CD14-positive monocyte (primary cell): ENCODE measurements at regions not wholly inside any gene's neighbourhood (a gene's known extent, or its start where the extent isn't known, plus 50 kb on each side); places are given as distances from the start of the nearest gene placed in this dataset.

ENCODE experiments used
- DNase-seq, 3 donors: peaks; one replicate each; pipeline ENCODE4 v3.0.0-alpha.2; 2011 to 2022
- H2AFZ ChIP-seq: 2 replicates; pipeline ENCODE4 v1.6.0; 2012; ENCODE audit warnings: mild to moderate bottlenecking, low read depth, low read length, inconsistent platforms; ENCODE audit not compliant: insufficient read depth, poor library complexity, severe bottlenecking
- H3K27ac ChIP-seq, 2 donors: 1 replicate in 1 of 2; 2 replicates in 1 of 2; pipeline ENCODE4 v1.5.1; 2012 to 2013; ENCODE audit warnings: low read length in 2 of 2, control low read depth in 1 of 2, inconsistent platforms in 1 of 2, low read depth in 1 of 2, mild to moderate bottlenecking in 1 of 2
- H3K27me3 ChIP-seq, 2 donors: one replicate each; pipeline versions ENCODE4 v1.6.0 to v1.6.1; 2011 to 2013; ENCODE audit warnings: low read length in 2 of 2; ENCODE audit not compliant: control insufficient read depth in 2 of 2, insufficient read depth in 2 of 2
- H3K36me3 ChIP-seq, 2 donors: replicated peaks in 1 of 2; 1 replicate in 1 of 2; 2 replicates in 1 of 2; pipeline versions ENCODE4 v1.5.1 to v1.6.1; 2012 to 2013; ENCODE audit warnings: low read length in 2 of 2, control low read depth in 1 of 2, inconsistent platforms in 1 of 2, mild to moderate bottlenecking in 1 of 2; ENCODE audit not compliant: insufficient read depth in 2 of 2, control insufficient read depth in 1 of 2
- H3K4me1 ChIP-seq, 2 donors: 1 replicate in 1 of 2; 2 replicates in 1 of 2; pipeline versions ENCODE4 v1.5.1 to v1.6.1; 2012 to 2013; ENCODE audit warnings: low read length in 2 of 2, control low read depth in 1 of 2, inconsistent platforms in 1 of 2, mild to moderate bottlenecking in 1 of 2, moderate library complexity in 1 of 2; ENCODE audit not compliant: insufficient read depth in 2 of 2, control insufficient read depth in 1 of 2
- H3K4me2 ChIP-seq: replicated peaks from 2 replicates; pipeline ENCODE3; 2012; ENCODE audit warnings: low read length, moderate library complexity, mild to moderate bottlenecking; ENCODE audit not compliant: poor library complexity, severe bottlenecking; ENCODE audit errors: extremely low read depth
- H3K4me3 ChIP-seq, 3 experiments: fragments of 200-600 bp in 1 of 3; sonication (generic) in 1 of 3; replicated peaks in 1 of 3; 1 replicate in 2 of 3; 2 replicates in 1 of 3; pipeline ENCODE4 v1.5.1; 2011 to 2013; ENCODE audit warnings: low read length in 3 of 3, mild to moderate bottlenecking in 3 of 3, control low read depth in 2 of 3, low read depth in 2 of 3, inconsistent platforms in 1 of 3, moderate library complexity in 1 of 3
- H3K79me2 ChIP-seq: 2 replicates; pipeline ENCODE4 v1.6.0; 2012; ENCODE audit warnings: mild to moderate bottlenecking, control low read depth, inconsistent platforms, low read length, moderate library complexity; ENCODE audit not compliant: insufficient read depth
- H3K9ac ChIP-seq: 2 replicates; pipeline ENCODE4 v1.6.0; 2017; ENCODE audit warnings: low read length, mild to moderate bottlenecking; ENCODE audit not compliant: insufficient read depth, poor library complexity, severe bottlenecking
- H3K9me3 ChIP-seq, 2 donors: replicated peaks in 1 of 2; 1 replicate in 1 of 2; 2 replicates in 1 of 2; pipeline versions ENCODE4 v1.5.1 to v1.6.1; 2012 to 2013; ENCODE audit warnings: low read length in 2 of 2, control low read depth in 1 of 2; ENCODE audit not compliant: control insufficient read depth in 1 of 2, insufficient read depth in 1 of 2
- H4K20me1 ChIP-seq: 2 replicates; pipeline ENCODE4 v1.6.0; 2012; ENCODE audit warnings: mild to moderate bottlenecking, low read length, control low read depth, moderate library complexity; ENCODE audit not compliant: insufficient read depth
- H3K27ac Mint-ChIP-seq, 7 donors: one replicate each; pipeline ENCODE4 v1.8.0; 2020; ENCODE audit warnings: mild to moderate bottlenecking in 7 of 7, mixed read lengths in 7 of 7, moderate library complexity in 6 of 7, inconsistent platforms in 2 of 7
- H3K27me3 Mint-ChIP-seq, 3 donors: one replicate each; pipeline ENCODE4 v1.8.0; 2021 to 2022; ENCODE audit warnings: low read depth in 3 of 3, mild to moderate bottlenecking in 3 of 3, mixed read lengths in 3 of 3, moderate library complexity in 3 of 3, inconsistent platforms in 1 of 3
- H3K36me3 Mint-ChIP-seq, 2 donors: one replicate each; pipeline ENCODE4 v1.8.0; 2020; ENCODE audit warnings: mixed read lengths in 2 of 2, inconsistent platforms in 1 of 2, mild to moderate bottlenecking in 1 of 2
- H3K4me1 Mint-ChIP-seq: one replicate; pipeline ENCODE4 v1.8.0; 2020; ENCODE audit warnings: mild to moderate bottlenecking, mixed read lengths
- H3K4me3 Mint-ChIP-seq, 2 donors: one replicate each; pipeline ENCODE4 v1.8.0; 2020; ENCODE audit warnings: mild to moderate bottlenecking in 2 of 2, mixed read lengths in 2 of 2, moderate library complexity in 1 of 2
- H3K9me3 Mint-ChIP-seq, 7 donors: one replicate each; pipeline ENCODE4 v1.8.0; 2020 to 2022; ENCODE audit warnings: mixed read lengths in 7 of 7, mild to moderate bottlenecking in 6 of 7, moderate library complexity in 6 of 7, inconsistent platforms in 2 of 7
- WGBS: methylation state at CpG from one replicate; pipeline ENCODE4 v1.1.5; 2013; ENCODE audit warnings: missing lambda C conversion rate; ENCODE audit not compliant: insufficient coverage; 5-methylcytosine and 5-hydroxymethylcytosine counted together
- intact Hi-C, 2 donors: fragments of 100-400 bp; cut with micrococcal nuclease; formaldehyde crosslinking; loops; one replicate each; pipeline versions ENCODE4 v1.15.0 to v1.15.1; 2023
- TF ChIP-seq, protein P1 (sequence below): fragments of 200-600 bp; IDR thresholded peaks from one replicate; pipeline ENCODE4 v1.8.0; 2022; ENCODE audit warnings: antibody characterized with exemption, mild to moderate bottlenecking

DNA sequence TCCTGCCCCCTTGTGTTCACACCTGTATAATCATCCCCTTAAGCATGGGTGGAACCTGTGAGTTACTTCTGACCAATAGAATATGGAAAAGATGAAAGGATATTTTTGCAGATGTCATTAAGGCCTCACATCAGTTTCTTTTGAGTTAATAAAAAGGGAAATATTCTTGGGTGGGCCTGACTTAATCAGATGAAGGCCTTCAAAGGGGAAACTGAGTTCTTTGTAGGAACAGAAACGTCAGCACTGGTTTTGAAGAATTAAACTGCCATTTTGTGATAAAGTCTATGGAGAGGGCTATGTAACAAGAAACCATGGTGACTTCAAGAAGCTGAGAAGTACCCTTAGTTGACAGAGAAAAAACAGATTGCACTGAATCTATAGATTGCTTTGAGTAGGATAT lies 168.7 kb upstream of the CNTNAP4 start:
- no peak overlapping the region for H3K4me3 ChIP-seq
- H3K36me3 Mint-ChIP-seq: no peaks in the 10 kb centered on the region
- no peaks in the 10 kb centered on the region for H3K4me1 ChIP-seq
- DNase-seq: no peak
- 50% methylated on average over 1 of the region's 1 CpG for WGBS
- no peak overlapping the region for H2AFZ ChIP-seq
- no peaks in the 10 kb centered on the region for H3K79me2 ChIP-seq
- peaks cover 5 to 15% (median 9%) of the 10 kb centered on the region in 7 donors for H3K9me3 Mint-ChIP-seq
- H3K27me3 Mint-ChIP-seq: no peaks in the 10 kb centered on the region
- H3K27ac ChIP-seq: no peak overlapping the region
- H3K9me3 ChIP-seq: peaks cover 4 to 16% of the 10 kb centered on the region in 2 donors
- no peak overlapping the region for H3K4me3 Mint-ChIP-seq
- H3K27me3 ChIP-seq: no peaks in the 10 kb centered on the region
- no peak overlapping the region for H3K9ac ChIP-seq
- no peak overlapping the region for H3K4me2 ChIP-seq
- no peak overlapping the region for H3K27ac Mint-ChIP-seq
- H3K4me1 Mint-ChIP-seq: no peaks in the 10 kb centered on the region
- H4K20me1 ChIP-seq: no peaks in the 10 kb centered on the region
- TF ChIP-seq, protein P1, sequence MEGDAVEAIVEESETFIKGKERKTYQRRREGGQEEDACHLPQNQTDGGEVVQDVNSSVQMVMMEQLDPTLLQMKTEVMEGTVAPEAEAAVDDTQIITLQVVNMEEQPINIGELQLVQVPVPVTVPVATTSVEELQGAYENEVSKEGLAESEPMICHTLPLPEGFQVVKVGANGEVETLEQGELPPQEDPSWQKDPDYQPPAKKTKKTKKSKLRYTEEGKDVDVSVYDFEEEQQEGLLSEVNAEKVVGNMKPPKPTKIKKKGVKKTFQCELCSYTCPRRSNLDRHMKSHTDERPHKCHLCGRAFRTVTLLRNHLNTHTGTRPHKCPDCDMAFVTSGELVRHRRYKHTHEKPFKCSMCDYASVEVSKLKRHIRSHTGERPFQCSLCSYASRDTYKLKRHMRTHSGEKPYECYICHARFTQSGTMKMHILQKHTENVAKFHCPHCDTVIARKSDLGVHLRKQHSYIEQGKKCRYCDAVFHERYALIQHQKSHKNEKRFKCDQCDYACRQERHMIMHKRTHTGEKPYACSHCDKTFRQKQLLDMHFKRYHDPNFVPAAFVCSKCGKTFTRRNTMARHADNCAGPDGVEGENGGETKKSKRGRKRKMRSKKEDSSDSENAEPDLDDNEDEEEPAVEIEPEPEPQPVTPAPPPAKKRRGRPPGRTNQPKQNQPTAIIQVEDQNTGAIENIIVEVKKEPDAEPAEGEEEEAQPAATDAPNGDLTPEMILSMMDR: no peak
- no peaks in the 10 kb centered on the region for H3K36me3 ChIP-seq
- intact Hi-C loops: no loop called here

DNA sequence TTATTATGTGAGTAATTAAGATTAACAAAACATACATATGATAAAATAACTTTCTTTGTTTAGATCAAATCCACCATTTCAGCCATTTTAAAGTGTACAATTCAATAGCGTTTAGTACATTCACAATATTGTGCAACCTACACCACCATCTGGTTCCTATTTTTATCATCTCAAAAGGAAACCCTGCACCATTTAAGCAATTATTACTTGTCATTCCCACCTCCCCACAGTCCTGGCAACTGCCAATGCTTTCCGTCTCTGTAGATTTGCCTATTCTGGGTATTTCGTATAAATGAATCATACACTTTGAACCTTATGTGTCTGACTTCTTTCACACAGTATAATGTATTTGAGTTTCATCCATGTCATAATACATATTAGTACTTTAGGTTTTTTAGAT lies 162.5 kb upstream of the CNTNAP4 start:
- intact Hi-C loops: no loop called here
- WGBS: 0% methylated on average over 1 of the region's 3 CpGs
- Histone ChIP-seq H4K20me1 (no peaks in the 10 kb centered on the region), H3K9ac (no peak overlapping the region), H3K4me1 (no peaks in the 10 kb centered on the region), H3K9me3 (peaks cover 3 to 9% of the 10 kb centered on the region in 2 donors), H3K79me2 (no peaks in the 10 kb centered on the region), H3K27me3 (no peaks in the 10 kb centered on the region), H3K36me3 (no peaks in the 10 kb centered on the region), H3K27ac (no peak overlapping the region), H2AFZ (no peak overlapping the region), H3K4me2 (no peak overlapping the region), H3K4me3 (no peak overlapping the region)
- DNase-seq: no peak
- H3K27ac Mint-ChIP-seq: no peak overlapping the region
- H3K4me3 Mint-ChIP-seq: peak overlapping the region in 1 of 2 donors; percentile 3
- peaks cover 4 to 12% (median 9%) of the 10 kb centered on the region in 7 donors for H3K9me3 Mint-ChIP-seq
- H3K4me1 Mint-ChIP-seq: peaks cover 4% of the 10 kb centered on the region
- TF ChIP-seq, protein P1: no peak
- H3K27me3 Mint-ChIP-seq: no peaks in the 10 kb centered on the region
- no peaks in the 10 kb centered on the region for H3K36me3 Mint-ChIP-seq
